K562 (cell line): ENCODE measurements at regions not wholly inside any gene's neighbourhood (a gene's known extent, or its start where the extent isn't known, plus 50 kb on each side); places are given as distances from the start of the nearest gene placed in this dataset.

Experiments used
- CHD1 ChIP-seq: fragments of 200-600 bp; sonication (generic); IDR thresholded peaks from one replicate; pipeline ENCODE4 v1.6.1; 2012; ENCODE audit warnings: mild to moderate bottlenecking, moderate library complexity, low read length, inconsistent platforms
- FOS ChIP-seq: IDR thresholded peaks from 3 replicates; pipeline ENCODE4 v1.6.1; 2011; ENCODE audit not compliant: insufficient read length; ENCODE audit errors: extremely low read depth
- MIER1 ChIP-seq: fragments of 450-650 bp; IDR thresholded peaks from 2 replicates; pipeline ENCODE4 v1.6.1; 2016; ENCODE audit warnings: antibody characterized with exemption, mild to moderate bottlenecking, low read depth
- POLR3G ChIP-seq: IDR thresholded peaks from 2 replicates; pipeline ENCODE4 v1.6.1; 2011; ENCODE audit not compliant: insufficient read length, insufficient replicate concordance; ENCODE audit errors: extremely low read depth
- SP1 ChIP-seq: sonication (generic); formaldehyde crosslinking; IDR thresholded peaks from 2 replicates; pipeline ENCODE4 v1.8.1; 2022; ENCODE audit warnings: mild to moderate bottlenecking, missing genetic modification reagents
- STAT5A ChIP-seq: IDR thresholded peaks from 2 replicates; pipeline ENCODE4 v1.6.1; 2012; ENCODE audit warnings: low read length, inconsistent platforms, borderline replicate concordance
- WHSC1 ChIP-seq: IDR thresholded peaks from one replicate; pipeline ENCODE4 v1.6.1; 2012; ENCODE audit warnings: low read length, control low read depth, inconsistent platforms
- ZNF407 ChIP-seq: fragments of 450-650 bp; IDR thresholded peaks from 2 replicates; pipeline ENCODE4 v1.6.1; 2016; ENCODE audit warnings: low read depth
- TF ChIP-seq, protein P1 (sequence below): sonication (generic); formaldehyde crosslinking; IDR thresholded peaks from 2 replicates; pipeline ENCODE4 v1.4.0; 2020; ENCODE audit warnings: mild to moderate bottlenecking, missing genetic modification reagents

DNA sequence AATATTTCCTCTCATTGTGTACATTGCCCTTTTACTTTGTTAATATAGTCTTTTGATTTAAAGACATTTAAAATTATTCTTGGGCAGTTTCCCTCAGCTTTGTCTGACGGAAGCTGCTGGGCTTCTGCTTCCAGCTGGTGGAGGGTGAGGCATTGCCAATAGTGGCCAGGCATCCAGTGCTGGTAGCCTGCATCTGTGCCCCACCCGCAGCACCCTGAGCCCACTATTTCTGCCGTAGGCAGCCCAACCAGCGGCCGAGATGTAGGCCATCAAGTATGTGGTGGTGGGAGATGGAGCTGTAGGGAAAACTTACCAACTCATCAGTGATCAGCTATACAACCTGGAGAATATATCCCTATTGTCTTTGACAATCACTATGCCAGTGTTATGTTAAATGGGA lies 226.0 kb upstream of the SYNCRIP start (continued):
- TF ChIP-seq, protein P1, sequence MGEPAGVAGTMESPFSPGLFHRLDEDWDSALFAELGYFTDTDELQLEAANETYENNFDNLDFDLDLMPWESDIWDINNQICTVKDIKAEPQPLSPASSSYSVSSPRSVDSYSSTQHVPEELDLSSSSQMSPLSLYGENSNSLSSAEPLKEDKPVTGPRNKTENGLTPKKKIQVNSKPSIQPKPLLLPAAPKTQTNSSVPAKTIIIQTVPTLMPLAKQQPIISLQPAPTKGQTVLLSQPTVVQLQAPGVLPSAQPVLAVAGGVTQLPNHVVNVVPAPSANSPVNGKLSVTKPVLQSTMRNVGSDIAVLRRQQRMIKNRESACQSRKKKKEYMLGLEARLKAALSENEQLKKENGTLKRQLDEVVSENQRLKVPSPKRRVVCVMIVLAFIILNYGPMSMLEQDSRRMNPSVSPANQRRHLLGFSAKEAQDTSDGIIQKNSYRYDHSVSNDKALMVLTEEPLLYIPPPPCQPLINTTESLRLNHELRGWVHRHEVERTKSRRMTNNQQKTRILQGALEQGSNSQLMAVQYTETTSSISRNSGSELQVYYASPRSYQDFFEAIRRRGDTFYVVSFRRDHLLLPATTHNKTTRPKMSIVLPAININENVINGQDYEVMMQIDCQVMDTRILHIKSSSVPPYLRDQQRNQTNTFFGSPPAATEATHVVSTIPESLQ (CRISPR knock-in tag), result no peak
- TF ChIP-seq MIER1, result no peak
- no peak for TF ChIP-seq POLR3G
- no peak for TF ChIP-seq FOS
- no peak for TF ChIP-seq STAT5A
- TF ChIP-seq WHSC1, result no peak
- no peak for TF ChIP-seq SP1 (CRISPR knock-in tag)
- TF ChIP-seq ZNF407, result no peak
- no peak for TF ChIP-seq CHD1
